IMR-90 (cell line): ENCODE measurements at regions not wholly inside any gene's neighbourhood (a gene's known extent, or its start where the extent isn't known, plus 50 kb on each side); places are given as distances from the start of the nearest gene placed in this dataset.
"Not testable (repeated sequence)": the region's sequence is repeated elsewhere in the genome, so short reads cannot be mapped to it uniquely, and the experiment has no call there.

Experiments used
- ATAC-seq: fragments of 200-7000 bp; cut with Tn5 transposase; 2 replicates; pipeline ENCODE4 v1.9.1; 2020; ENCODE audit warnings: low read depth, mild to moderate bottlenecking, moderate library complexity
- BruUV-seq: library from RNA; stranded (reverse); fragments of 400-500 nt; replicated peaks from 2 replicates; lab custom pipeline; 2021; lab: Mats Ljungman, UMichigan
- CTCF ChIA-PET: fragments of 300-600 bp; formaldehyde crosslinking; extraction: SDS; loops from one replicate; lab custom pipeline; 2021; ENCODE audit warnings: antibody characterized with exemption; lab: Yijun Ruan, JAX
- POLR2A ChIA-PET: fragments of 300-600 bp; sonication (Branson Sonifier 250); formaldehyde crosslinking; loops from one replicate; lab custom pipeline; 2022; ENCODE audit warnings: antibody characterized with exemption; ENCODE audit not compliant: unreplicated experiment; lab: Charles Lee
- DNase-seq: peaks from one replicate; pipeline ENCODE4 v3.0.0; 2013
- H2AFZ ChIP-seq: replicated peaks from 2 replicates; pipeline ENCODE3; 2013; ENCODE audit warnings: low read length, mild to moderate bottlenecking; ENCODE audit not compliant: poor library complexity
- H2AK5ac ChIP-seq: 2 replicates; pipeline ENCODE4 v1.6.1; 2013; ENCODE audit warnings: low read depth, low read length, inconsistent platforms
- H2AK9ac ChIP-seq: replicated peaks from 2 replicates; pipeline ENCODE3; 2013; ENCODE audit warnings: mild to moderate bottlenecking, low read depth, low read length, moderate library complexity; ENCODE audit not compliant: poor library complexity
- H2BK120ac ChIP-seq: 2 replicates; pipeline ENCODE4 v1.6.1; 2013; ENCODE audit warnings: low read depth, low read length, inconsistent platforms
- H2BK15ac ChIP-seq: 3 replicates; pipeline ENCODE4 v1.6.1; 2013; ENCODE audit warnings: low read depth, low read length, inconsistent platforms
- H2BK20ac ChIP-seq: 2 replicates; pipeline ENCODE4 v1.6.1; 2013; ENCODE audit warnings: low read depth, mild to moderate bottlenecking, inconsistent platforms, low read length, moderate library complexity
- H2BK5ac ChIP-seq: 2 replicates; pipeline ENCODE4 v1.6.1; 2013; ENCODE audit warnings: mild to moderate bottlenecking, low read depth, low read length, inconsistent platforms; ENCODE audit not compliant: poor library complexity, severe bottlenecking
- H3K14ac ChIP-seq: replicated peaks from 2 replicates; pipeline ENCODE4 v1.6.1; 2013; ENCODE audit warnings: low read depth, low read length, inconsistent platforms
- H3K18ac ChIP-seq: 2 replicates; pipeline ENCODE4 v1.6.1; 2013; ENCODE audit warnings: low read depth, low read length, control low read depth
- H3K23ac ChIP-seq: 2 replicates; pipeline ENCODE4 v1.6.1; 2013; ENCODE audit warnings: low read depth, low read length, inconsistent platforms
- H3K27ac ChIP-seq: 2 replicates; pipeline ENCODE4 v1.5.1; 2013; ENCODE audit warnings: mild to moderate bottlenecking, control low read depth, low read length; ENCODE audit not compliant: insufficient read depth
- H3K27me3 ChIP-seq: 2 replicates; pipeline ENCODE4 v1.6.1; 2013; ENCODE audit warnings: low read length; ENCODE audit not compliant: control insufficient read depth, insufficient read depth
- H3K36me3 ChIP-seq: 2 replicates; pipeline ENCODE4 v1.6.1; 2013; ENCODE audit warnings: low read length, mixed read lengths; ENCODE audit not compliant: control insufficient read depth, insufficient read depth
- H3K4ac ChIP-seq: 2 replicates; pipeline ENCODE4 v1.6.1; 2013; ENCODE audit warnings: low read depth, low read length, inconsistent platforms
- H3K4me1 ChIP-seq: 2 replicates; pipeline ENCODE4 v1.6.1; 2013; ENCODE audit warnings: low read length, mixed read lengths; ENCODE audit not compliant: control insufficient read depth, insufficient read depth
- H3K4me2 ChIP-seq: 2 replicates; pipeline ENCODE4 v1.6.1; 2013; ENCODE audit warnings: low read depth, mild to moderate bottlenecking, control low read depth, low read length, moderate library complexity
- H3K4me3 ChIP-seq: 2 replicates; pipeline ENCODE4 v1.5.1; 2013; ENCODE audit warnings: low read depth, mild to moderate bottlenecking, control low read depth, low read length, moderate library complexity; ENCODE audit not compliant: insufficient read depth
- H3K56ac ChIP-seq: 2 replicates; pipeline ENCODE4 v1.6.1; 2013; ENCODE audit warnings: low read length, inconsistent platforms; ENCODE audit not compliant: insufficient read depth; ENCODE audit errors: extremely low read depth
- H3K79me1 ChIP-seq, 2 experiments: 2 replicates each; pipeline ENCODE4 v1.6.1; 2013; ENCODE audit warnings: low read length in 2 of 2, inconsistent platforms in 1 of 2, low read depth in 1 of 2
- H3K9ac ChIP-seq: 2 replicates; pipeline ENCODE4 v1.6.1; 2013; ENCODE audit warnings: low read depth, low read length, control low read depth
- H3K9me1 ChIP-seq: 2 replicates; pipeline ENCODE4 v1.6.1; 2013; ENCODE audit warnings: low read length, inconsistent platforms; ENCODE audit not compliant: insufficient read depth
- H3K9me3 ChIP-seq: 2 replicates; pipeline ENCODE4 v1.6.1; 2013; ENCODE audit warnings: low read length; ENCODE audit not compliant: control insufficient read depth, insufficient read depth
- H4K20me1 ChIP-seq: 2 replicates; pipeline ENCODE4 v1.6.1; 2013; ENCODE audit warnings: low read length, inconsistent platforms; ENCODE audit not compliant: insufficient read depth
- H4K5ac ChIP-seq: 2 replicates; pipeline ENCODE4 v1.6.1; 2013; ENCODE audit warnings: mild to moderate bottlenecking, low read depth, low read length, control low read depth
- H4K8ac ChIP-seq, 2 experiments: 2 replicates each; pipeline ENCODE4 v1.6.1; 2013; ENCODE audit warnings: low read depth in 2 of 2, low read length in 2 of 2, control low read depth in 1 of 2, inconsistent platforms in 1 of 2
- H4K91ac ChIP-seq: 2 replicates; pipeline ENCODE4 v1.6.1; 2013; ENCODE audit warnings: low read depth, low read length, inconsistent platforms; ENCODE audit not compliant: insufficient read depth
- WGBS, 2 experiments: methylation state at CpG; one replicate each; pipeline versions ENCODE4 v1.1.5 to v1.1.7; 2013; ENCODE audit warnings: missing lambda C conversion rate in 2 of 2; ENCODE audit not compliant: insufficient read length in 1 of 2; ENCODE audit errors: extremely low coverage in 2 of 2; 5-methylcytosine and 5-hydroxymethylcytosine counted together
- dilution Hi-C: fragments of 300-500 bp; cut with HindIII; formaldehyde crosslinking; loops from one replicate; pipeline ENCODE4 v1.14.3; 2018; ENCODE audit warnings: low sequenced_read_pairs; ENCODE audit not compliant: unreplicated experiment
- in situ Hi-C: fragments of 300-500 bp; cut with MboI; formaldehyde crosslinking; loops from 3 replicates; pipeline ENCODE4 v1.14.3; 2019; ENCODE audit warnings: low sequenced_read_pairs, inconsistent platforms, mixed read lengths
- intact Hi-C: fragments of 100-400 bp; cut with micrococcal nuclease; formaldehyde crosslinking; loops from 2 replicates; pipeline ENCODE4 v1.10.0; 2022

DNA sequence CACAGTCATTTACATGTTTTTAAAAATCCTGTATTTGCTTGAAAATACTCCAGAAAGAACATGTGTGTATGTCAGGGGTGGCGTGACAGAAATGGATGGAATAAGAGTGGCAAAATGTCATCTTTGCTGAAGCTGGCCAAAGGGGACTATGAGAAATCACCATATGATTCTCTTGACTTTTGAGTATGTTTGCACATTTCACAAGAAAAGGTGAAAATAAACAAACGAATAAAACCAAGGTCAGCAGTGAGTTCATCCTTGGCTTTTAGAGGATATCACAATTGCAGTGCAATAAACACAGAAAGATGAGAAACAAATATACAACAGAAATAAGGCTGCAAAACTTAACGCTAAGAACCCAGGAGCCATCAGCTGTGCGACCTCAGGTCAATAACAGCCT is 171.7 kb downstream of the OR4M2 start:
- ATAC-seq, H4K91ac ChIP-seq, BruUV-seq, H4K8ac ChIP-seq, H3K14ac ChIP-seq, H2BK20ac ChIP-seq, H3K27ac ChIP-seq, H3K36me3 ChIP-seq, H4K20me1 ChIP-seq, H3K9me1 ChIP-seq, H2BK5ac ChIP-seq, H3K4me2 ChIP-seq, H2AFZ ChIP-seq, H3K23ac ChIP-seq, dilution Hi-C loops, H2BK120ac ChIP-seq, H2AK5ac ChIP-seq, in situ Hi-C loops, H2AK9ac ChIP-seq, CTCF ChIA-PET, H3K79me1 ChIP-seq, H3K4ac ChIP-seq, DNase-seq, H4K5ac ChIP-seq, H3K9ac ChIP-seq, H2BK15ac ChIP-seq, H3K4me3 ChIP-seq, POLR2A ChIA-PET, H3K18ac ChIP-seq, intact Hi-C loops, H3K4me1 ChIP-seq, H3K56ac ChIP-seq, H3K27me3 ChIP-seq: not testable (repeated sequence)
- 100% methylated on average over 1 of the region's 4 CpGs; no CpG with 5 or more reads in 1 of the 2 experiments for WGBS, 2 experiments
- peaks cover 34% of the 10 kb centered on the region for H3K9me3 ChIP-seq

- H4K5ac ChIP-seq, H3K4ac ChIP-seq, H3K23ac ChIP-seq, H2AK5ac ChIP-seq, H3K4me1 ChIP-seq, H2BK20ac ChIP-seq, H3K4me3 ChIP-seq, intact Hi-C loops, H4K20me1 ChIP-seq, H4K91ac ChIP-seq, H2BK15ac ChIP-seq, H2AFZ ChIP-seq, H3K27ac ChIP-seq, H3K14ac ChIP-seq, H4K8ac ChIP-seq, dilution Hi-C loops, H3K36me3 ChIP-seq, H3K56ac ChIP-seq, CTCF ChIA-PET, H3K18ac ChIP-seq, H3K9ac ChIP-seq, ATAC-seq, H2BK5ac ChIP-seq, H2AK9ac ChIP-seq, H3K27me3 ChIP-seq, H3K4me2 ChIP-seq, H3K79me1 ChIP-seq, DNase-seq, H3K9me1 ChIP-seq, H2BK120ac ChIP-seq, POLR2A ChIA-PET, in situ Hi-C loops, BruUV-seq: not testable (repeated sequence)
- 67% methylated on average over 3 of the region's 7 CpGs; no CpG with 5 or more reads in 1 of the 2 experiments for WGBS, 2 experiments
- peaks cover 36% of the 10 kb centered on the region for H3K9me3 ChIP-seq
Measured at GRCh38 chr15:22252521-22252920, 172.2 kb downstream of the OR4M2 start.
